Trophoblast cell (in vitro differentiated cells and primary cell): ENCODE measurements at regions not wholly inside any gene's neighbourhood (a gene's known extent, or its start where the extent isn't known, plus 50 kb on each side); places are given as distances from the start of the nearest gene placed in this dataset.

Experiments used
- DNase-seq, 2 donors: peaks; one replicate each; pipeline ENCODE4 v3.0.0-alpha.2; 2016
- H2AFZ ChIP-seq: 2 replicates; pipeline ENCODE4 v1.6.1; 2013; ENCODE audit warnings: low read length, moderate library complexity, mild to moderate bottlenecking; ENCODE audit not compliant: insufficient read depth, poor library complexity
- H2AK5ac ChIP-seq: 2 replicates; pipeline ENCODE4 v1.6.1; 2013; ENCODE audit warnings: mild to moderate bottlenecking, low read length
- H2BK120ac ChIP-seq: 2 replicates; pipeline ENCODE4 v1.6.1; 2013; ENCODE audit warnings: low read length, mild to moderate bottlenecking, moderate library complexity; ENCODE audit not compliant: insufficient read depth, poor library complexity
- H2BK12ac ChIP-seq: 2 replicates; pipeline ENCODE4 v1.6.1; 2013; ENCODE audit warnings: mild to moderate bottlenecking, low read length, moderate library complexity
- H2BK5ac ChIP-seq: 2 replicates; pipeline ENCODE4 v1.6.1; 2013; ENCODE audit warnings: low read length, low read depth, moderate library complexity, mild to moderate bottlenecking; ENCODE audit not compliant: poor library complexity
- H3K14ac ChIP-seq: 2 replicates; pipeline ENCODE4 v1.6.1; 2013; ENCODE audit warnings: mild to moderate bottlenecking, low read length
- H3K18ac ChIP-seq: 2 replicates; pipeline ENCODE4 v1.6.1; 2013; ENCODE audit warnings: mild to moderate bottlenecking, low read length
- H3K23ac ChIP-seq: 2 replicates; pipeline ENCODE4 v1.6.1; 2013; ENCODE audit warnings: low read length
- H3K27ac ChIP-seq: 2 replicates; pipeline ENCODE4 v1.5.1; 2013; ENCODE audit warnings: low read depth, mild to moderate bottlenecking, inconsistent platforms, low read length, moderate library complexity
- H3K27me3 ChIP-seq: 2 replicates; pipeline ENCODE4 v1.6.1; 2013; ENCODE audit warnings: inconsistent platforms, mild to moderate bottlenecking, low read length, moderate library complexity; ENCODE audit not compliant: insufficient read depth
- H3K36me3 ChIP-seq, 2 experiments: 1 replicate in 1 of 2; 2 replicates in 1 of 2; pipeline ENCODE4 v1.6.1; 2013; ENCODE audit warnings: low read length in 2 of 2, mild to moderate bottlenecking in 2 of 2, moderate library complexity in 1 of 2; ENCODE audit not compliant: insufficient read depth in 2 of 2, control insufficient read depth in 1 of 2
- H3K4ac ChIP-seq: 2 replicates; pipeline ENCODE4 v1.6.1; 2013; ENCODE audit warnings: low read depth, mild to moderate bottlenecking, low read length, moderate library complexity
- H3K4me1 ChIP-seq, 2 experiments: 1 replicate in 1 of 2; 2 replicates in 1 of 2; pipeline ENCODE4 v1.6.1; 2013; ENCODE audit warnings: low read length in 2 of 2, mild to moderate bottlenecking in 2 of 2, moderate library complexity in 1 of 2; ENCODE audit not compliant: insufficient read depth in 2 of 2, control insufficient read depth in 1 of 2
- H3K4me2 ChIP-seq: 2 replicates; pipeline ENCODE4 v1.6.1; 2013; ENCODE audit warnings: inconsistent platforms, mild to moderate bottlenecking, low read length, moderate library complexity
- H3K4me3 ChIP-seq: 2 replicates; pipeline ENCODE4 v1.5.1; 2013; ENCODE audit warnings: mild to moderate bottlenecking, low read depth, low read length, inconsistent platforms
- H3K79me1 ChIP-seq: one replicate; pipeline ENCODE4 v1.6.1; 2013; ENCODE audit warnings: low read length
- H3K79me2 ChIP-seq: 2 replicates; pipeline ENCODE4 v1.6.1; 2013; ENCODE audit warnings: low read length, mild to moderate bottlenecking; ENCODE audit not compliant: control insufficient read depth, insufficient read depth, poor library complexity
- H3K9ac ChIP-seq: 2 replicates; pipeline ENCODE4 v1.6.1; 2013; ENCODE audit warnings: mild to moderate bottlenecking, low read length
- H3K9me3 ChIP-seq: 2 replicates; pipeline ENCODE4 v1.6.1; 2013; ENCODE audit warnings: low read depth, mild to moderate bottlenecking, control low read depth, inconsistent platforms, low read length; ENCODE audit not compliant: insufficient read depth
- H4K12ac ChIP-seq: 2 replicates; pipeline ENCODE4 v1.6.1; 2013; ENCODE audit warnings: low read depth, mild to moderate bottlenecking, low read length, moderate library complexity
- H4K8ac ChIP-seq: 2 replicates; pipeline ENCODE4 v1.6.1; 2013; ENCODE audit warnings: low read depth, mild to moderate bottlenecking, low read length, moderate library complexity
- H4K91ac ChIP-seq: one replicate; pipeline ENCODE4 v1.6.1; 2013; ENCODE audit warnings: low read depth, mild to moderate bottlenecking, low read length, moderate library complexity
- WGBS: extraction: QIAGEN DNeasy Blood & Tissue Kit; methylation state at CpG from one replicate; pipeline ENCODE4 v1.1.7; 2013; ENCODE audit warnings: missing lambda C conversion rate; ENCODE audit not compliant: insufficient read length, insufficient coverage; ENCODE audit errors: extremely low coverage; 5-methylcytosine and 5-hydroxymethylcytosine counted together

GRCh38 chr4:137370206-137370633 is 162.1 kb downstream of the PCDH18 start:
- Histone ChIP-seq H2BK120ac (no peak overlapping the region), H3K36me3 (no peaks in the 10 kb centered on the region), H2BK5ac (no peak overlapping the region), H3K9me3 (no peaks in the 10 kb centered on the region), H3K14ac (no peak overlapping the region), H3K23ac (no peak overlapping the region), H3K79me2 (no peaks in the 10 kb centered on the region), H2BK12ac (no peak overlapping the region), H3K27ac (no peak overlapping the region), H3K79me1 (no peaks in the 10 kb centered on the region), H4K12ac (no peak overlapping the region), H4K8ac (no peak overlapping the region), H2AK5ac (no peak overlapping the region), H3K27me3 (no peaks in the 10 kb centered on the region), H4K91ac (no peak overlapping the region), H2AFZ (no peak overlapping the region), H3K18ac (no peak overlapping the region), H3K4me2 (no peak overlapping the region), H3K4ac (no peak overlapping the region), H3K4me1 (no peaks in the 10 kb centered on the region), H3K9ac (no peak overlapping the region), H3K4me3 (no peak overlapping the region)
- no CpG with 5 or more reads among the region's 3 CpGs for WGBS
- DNase-seq: peak in 1 of 2 donors; percentile 60

GRCh38 chr4:137367620-137368019 is 164.7 kb downstream of the PCDH18 start:
- H3K9me3 ChIP-seq: no peaks in the 10 kb centered on the region
- H3K4ac ChIP-seq: no peak overlapping the region
- no peaks in the 10 kb centered on the region for H3K27me3 ChIP-seq
- peak in 1 of 2 donors; percentile 8 for DNase-seq
- no peaks in the 10 kb centered on the region for H3K4me1 ChIP-seq
- no peak overlapping the region for H4K8ac ChIP-seq
- no peak overlapping the region for H2AK5ac ChIP-seq
- H3K79me2 ChIP-seq: no peaks in the 10 kb centered on the region
- H3K9ac ChIP-seq: no peak overlapping the region
- no peak overlapping the region for H2AFZ ChIP-seq
- H3K79me1 ChIP-seq: no peaks in the 10 kb centered on the region
- H2BK120ac ChIP-seq: no peak overlapping the region
- no peaks in the 10 kb centered on the region for H3K36me3 ChIP-seq
- no peak overlapping the region for H3K4me3 ChIP-seq
- H3K27ac ChIP-seq: no peak overlapping the region
- no peak overlapping the region for H3K18ac ChIP-seq
- H4K12ac ChIP-seq: no peak overlapping the region
- WGBS: no CpG with 5 or more reads among the region's 2 CpGs
- H2BK12ac ChIP-seq: no peak overlapping the region
- H3K14ac ChIP-seq: no peak overlapping the region
- H3K4me2 ChIP-seq: no peak overlapping the region
- no peak overlapping the region for H2BK5ac ChIP-seq
- no peak overlapping the region for H4K91ac ChIP-seq
- no peak overlapping the region for H3K23ac ChIP-seq

- H3K14ac ChIP-seq: no peak overlapping the region
- H3K4ac ChIP-seq: no peak overlapping the region
- H2BK120ac ChIP-seq: no peak overlapping the region
- no peak overlapping the region for H3K4me3 ChIP-seq
- no peak overlapping the region for H4K12ac ChIP-seq
- no peaks in the 10 kb centered on the region for H3K27me3 ChIP-seq
- H2AK5ac ChIP-seq: no peak overlapping the region
- no peaks in the 10 kb centered on the region for H3K79me2 ChIP-seq
- H4K91ac ChIP-seq: no peak overlapping the region
- no peak overlapping the region for H2BK5ac ChIP-seq
- no peaks in the 10 kb centered on the region for H3K4me1 ChIP-seq
- no peak overlapping the region for H3K23ac ChIP-seq
- H3K9ac ChIP-seq: no peak overlapping the region
- H3K4me2 ChIP-seq: no peak overlapping the region
- no peaks in the 10 kb centered on the region for H3K36me3 ChIP-seq
- H3K27ac ChIP-seq: no peak overlapping the region
- H3K9me3 ChIP-seq: no peaks in the 10 kb centered on the region
- no peak overlapping the region for H3K18ac ChIP-seq
- H2BK12ac ChIP-seq: no peak overlapping the region
- H4K8ac ChIP-seq: no peak overlapping the region
- no peak for DNase-seq
- H2AFZ ChIP-seq: no peak overlapping the region
- H3K79me1 ChIP-seq: no peaks in the 10 kb centered on the region
- no CpG with 5 or more reads among the region's 4 CpGs for WGBS
Measured at GRCh38 chr4:137363496-137363895, 168.8 kb downstream of the PCDH18 start.

DNA sequence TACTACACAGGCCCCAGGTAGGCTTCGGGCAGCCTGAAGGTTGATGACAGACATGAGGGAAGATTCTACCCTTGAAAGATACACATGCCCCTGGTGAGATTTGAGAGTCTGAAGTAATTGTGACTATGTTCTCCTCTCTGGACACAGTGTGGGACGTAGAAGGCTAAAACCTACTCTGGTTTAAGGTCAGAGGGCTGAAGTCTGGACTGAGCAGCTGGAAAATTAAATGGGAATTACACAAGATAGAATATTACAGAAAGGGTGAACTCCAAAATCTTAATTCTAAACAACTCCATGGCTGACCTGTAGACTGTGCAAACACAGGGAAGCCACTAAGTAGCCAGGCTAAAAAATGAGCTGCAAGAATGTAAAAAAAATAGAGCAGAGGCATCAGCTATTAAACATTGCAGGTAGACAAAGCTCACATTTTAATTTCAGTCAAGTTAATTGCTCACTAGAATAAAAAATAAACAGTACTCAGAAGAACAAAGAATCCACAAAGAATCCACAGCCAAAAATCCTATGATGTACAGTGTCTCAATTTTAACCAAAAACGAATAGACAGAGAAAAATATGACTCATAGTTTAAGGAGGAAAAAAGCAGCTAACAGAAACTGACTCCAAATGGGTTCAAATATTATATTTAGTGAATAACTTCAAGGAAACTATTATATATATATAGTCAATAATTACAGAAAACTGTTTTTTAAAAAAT is 170.4 kb downstream of the PCDH18 start:
- H3K9me3 ChIP-seq: no peaks in the 10 kb centered on the region
- no peak overlapping the region for H3K4ac ChIP-seq
- no peak for DNase-seq
- H2BK120ac ChIP-seq: no peak overlapping the region
- no peaks in the 10 kb centered on the region for H3K79me2 ChIP-seq
- H4K12ac ChIP-seq: no peak overlapping the region
- H3K23ac ChIP-seq: no peak overlapping the region
- H3K18ac ChIP-seq: no peak overlapping the region
- no peak overlapping the region for H4K91ac ChIP-seq
- no CpG with 5 or more reads among the region's 3 CpGs for WGBS
- no peaks in the 10 kb centered on the region for H3K4me1 ChIP-seq
- no peaks in the 10 kb centered on the region for H3K79me1 ChIP-seq
- H2BK5ac ChIP-seq: no peak overlapping the region
- no peak overlapping the region for H3K9ac ChIP-seq
- H3K4me2 ChIP-seq: no peak overlapping the region
- H2AK5ac ChIP-seq: no peak overlapping the region
- no peak overlapping the region for H4K8ac ChIP-seq
- no peak overlapping the region for H3K14ac ChIP-seq
- H3K36me3 ChIP-seq: no peaks in the 10 kb centered on the region
- no peak overlapping the region for H3K27ac ChIP-seq
- no peak overlapping the region for H3K4me3 ChIP-seq
- no peak overlapping the region for H2AFZ ChIP-seq
- no peak overlapping the region for H2BK12ac ChIP-seq
- no peaks in the 10 kb centered on the region for H3K27me3 ChIP-seq
